GM12878 (cell line): ENCODE measurements at regions not wholly inside any gene's neighbourhood (a gene's known extent, or its start where the extent isn't known, plus 50 kb on each side); places are given as distances from the start of the nearest gene placed in this dataset.

Experiments
- ATAC-seq: fragments of 200-7000 bp; cut with Tn5 transposase; 3 replicates; pipeline ENCODE4 v1.9.1; 2020; ENCODE audit warnings: mild to moderate bottlenecking, moderate library complexity
- BruUV-seq: library from RNA; stranded (reverse); fragments of 400-500 nt; replicated peaks from 2 replicates; lab custom pipeline; 2021; lab: Mats Ljungman, UMichigan
- CTCF ChIA-PET: fragments of 300-600 bp; sonication (Branson Sonifier 250); formaldehyde crosslinking; extraction: SDS; loops from one replicate; lab custom pipeline; 2021; ENCODE audit warnings: inconsistent platforms; lab: Yijun Ruan, JAX
- POLR2A ChIA-PET: fragments of 350-600 bp; formaldehyde crosslinking; extraction: SDS; loops from one replicate; lab custom pipeline; 2021; ENCODE audit warnings: inconsistent platforms; lab: Charles Lee
- RAD21 ChIA-PET: fragments of 300-600 bp; sonication (Branson Sonifier 250); formaldehyde crosslinking; loops from one replicate; lab custom pipeline; 2023; ENCODE audit warnings: antibody characterized with exemption; ENCODE audit not compliant: unreplicated experiment; lab: Charles Lee
- SMC1A ChIA-PET: fragments of 300-600 bp; sonication (Branson Sonifier 250); formaldehyde crosslinking; loops from one replicate; lab custom pipeline; 2023; ENCODE audit not compliant: unreplicated experiment, uncharacterized antibody; lab: Charles Lee
- DNase-seq: peaks from one replicate; pipeline ENCODE4 v3.0.0-alpha.2; 2011; ENCODE audit warnings: low read depth, low spot score
- FAIRE-seq: peaks from 3 replicates; lab custom pipeline; 2011; peaks lifted over from hg19 to GRCh38; lab: Jason Lieb, UNC
- H2AFZ ChIP-seq: 2 replicates; pipeline ENCODE4 v1.6.0; 2011; ENCODE audit warnings: low read depth, low read length, control low read depth; ENCODE audit not compliant: control insufficient read depth
- H3K27ac ChIP-seq: 2 replicates; pipeline ENCODE4 v1.5.1; 2011; ENCODE audit warnings: control low read depth; ENCODE audit not compliant: control insufficient read depth, insufficient read depth
- H3K27me3 ChIP-seq, 2 experiments: replicated peaks in 1 of 2; 2 replicates each; pipeline versions ENCODE4 v1.6.0 to v1.6.1; 2011; ENCODE audit warnings: low read length in 1 of 2; ENCODE audit not compliant: control insufficient read depth in 2 of 2, insufficient read depth in 2 of 2
- H3K36me3 ChIP-seq, 2 experiments: 2 replicates each; pipeline ENCODE4 v1.5.1; 2011; ENCODE audit warnings: low read length in 1 of 2; ENCODE audit not compliant: control insufficient read depth in 2 of 2, insufficient read depth in 2 of 2
- H3K4me1 ChIP-seq: 2 replicates; pipeline ENCODE4 v1.6.1; 2011; ENCODE audit warnings: mild to moderate bottlenecking, low read length, moderate library complexity, mixed read lengths; ENCODE audit not compliant: control insufficient read depth, insufficient read depth
- H3K4me2 ChIP-seq: 2 replicates; pipeline ENCODE4 v1.6.0; 2011; ENCODE audit warnings: control low read depth; ENCODE audit not compliant: control insufficient read depth, insufficient read depth
- H3K4me3 ChIP-seq: fragments of 200-600 bp; sonication (generic); 2 replicates; pipeline ENCODE4 v1.5.1; 2016
- H3K79me2 ChIP-seq: 2 replicates; pipeline ENCODE4 v1.6.0; 2011; ENCODE audit warnings: low read length; ENCODE audit not compliant: control insufficient read depth, insufficient read depth
- H3K9ac ChIP-seq: 2 replicates; pipeline ENCODE4 v1.8.0; 2011; ENCODE audit warnings: low read length, control low read depth, mixed read lengths; ENCODE audit not compliant: control insufficient read depth, insufficient read depth
- H3K9me3 ChIP-seq: replicated peaks from 3 replicates; pipeline ENCODE4 v1.5.1; 2011; ENCODE audit warnings: mild to moderate bottlenecking, low read length; ENCODE audit not compliant: control insufficient read depth, insufficient read depth
- H4K20me1 ChIP-seq: 2 replicates; pipeline ENCODE4 v1.6.0; 2011; ENCODE audit not compliant: control insufficient read depth, insufficient read depth
- BCL3 ChIP-seq: IDR thresholded peaks from 2 replicates; pipeline ENCODE4 v1.6.1; 2011; ENCODE audit warnings: borderline replicate concordance, low read depth, mild to moderate bottlenecking, moderate library complexity, low read length; ENCODE audit not compliant: insufficient read depth, poor library complexity, severe bottlenecking
- EP300 ChIP-seq, 2 experiments: fragments of 150-350 bp in 1 of 2; IDR thresholded peaks; 2 replicates each; pipeline ENCODE4 v1.6.1; 2011 to 2012; ENCODE audit warnings: low read depth in 2 of 2, low read length in 2 of 2, borderline replicate concordance in 1 of 2, improper control_type of control experiment in 1 of 2, inconsistent platforms in 1 of 2; ENCODE audit not compliant: control insufficient read depth in 1 of 2
- EZH2 ChIP-seq: IDR thresholded peaks from 2 replicates; pipeline ENCODE4 v1.6.1; 2012; ENCODE audit warnings: low read depth, mild to moderate bottlenecking, control low read depth, inconsistent platforms, low read length, borderline replicate concordance; ENCODE audit not compliant: control insufficient read depth
- MEF2A ChIP-seq: IDR thresholded peaks from 2 replicates; pipeline ENCODE4 v1.6.1; 2011; ENCODE audit warnings: low read depth, mild to moderate bottlenecking, low read length, moderate library complexity; ENCODE audit not compliant: insufficient read depth
- MXI1 ChIP-seq: fragments of 150-350 bp; IDR thresholded peaks from 2 replicates; pipeline ENCODE4 v1.6.1; 2011; ENCODE audit warnings: low read depth, mild to moderate bottlenecking, inconsistent platforms, low read length, improper control_type of control experiment
- POLR2AphosphoS2 ChIP-seq: IDR thresholded peaks from 2 replicates; pipeline ENCODE4 v1.6.1; 2011; ENCODE audit warnings: low read depth, mild to moderate bottlenecking, low read length, improper control_type of control experiment, moderate library complexity
- ZNF687 ChIP-seq: fragments of 450-650 bp; IDR thresholded peaks from 2 replicates; pipeline ENCODE4 v1.6.1; 2017; ENCODE audit warnings: mild to moderate bottlenecking, moderate library complexity
- ZZZ3 ChIP-seq: IDR thresholded peaks from 2 replicates; pipeline ENCODE4 v1.6.1; 2011; ENCODE audit warnings: low read depth; ENCODE audit not compliant: control insufficient read depth, insufficient read length
- WGBS: methylation state at CpG from one replicate; pipeline ENCODE4 v1.1.6; 2016; ENCODE audit warnings: low lambda C conversion rate; ENCODE audit not compliant: insufficient replicate concordance, insufficient coverage; ENCODE audit errors: missing lambda C conversion rate; 5-methylcytosine and 5-hydroxymethylcytosine counted together
- in situ Hi-C: fragments of 300-500 bp; cut with MboI; formaldehyde crosslinking; loops from 9 replicates; pipeline ENCODE4 v1.14.3; 2018; ENCODE audit warnings: mixed read lengths
- intact Hi-C: fragments of 100-400 bp; cut with micrococcal nuclease; formaldehyde crosslinking; loops from one replicate; pipeline ENCODE4 v1.14.2; 2022; ENCODE audit not compliant: unreplicated experiment

GRCh38 chr3:27978440-27978839 lies 256.3 kb upstream of the EOMES start:
- TF ChIP-seq ZZZ3 (no peak), EP300 (IDR thresholded peaks at IDR 0.05; ENCODE audit: borderline replicate concordance in 1 of 2, control insufficient read depth in 1 of 2, low read depth in 2 of 2, low read length in 2 of 2) (no peak)
- Histone ChIP-seq H3K79me2 (no peaks in the 10 kb centered on the region), H3K27ac (no peak overlapping the region), H3K4me3 (no peak overlapping the region), H3K27me3 (no peaks in the 10 kb centered on the region), H3K4me2 (no peak overlapping the region), H4K20me1 (no peaks in the 10 kb centered on the region), H3K9ac (no peak overlapping the region), H2AFZ (no peak overlapping the region), H3K4me1 (no peaks in the 10 kb centered on the region), H3K36me3 (no peaks in the 10 kb centered on the region), H3K9me3 (no peaks in the 10 kb centered on the region)
- 0% methylated on average over 3 of the region's 3 CpGs for WGBS
- POLR2A ChIA-PET, result interaction anchor here (1.4 kb wide), 1 partner anchor 13 kb away, joined by 4 read pairs; no protein-coding TSS in a partner anchor
- BruUV-seq, result no TSS peak
- RAD21 ChIA-PET, result no interaction called here
- intact Hi-C loops (no loop called here), in situ Hi-C loops (no loop called here)
- SMC1A ChIA-PET, result interaction anchor here (0.9 to 4.1 kb wide), 10 partner anchors 9 to 176 kb away, joined by 3 to 35 read pairs (median 4); no protein-coding TSS in a partner anchor
- ATAC-seq, result peak; percentile 58
- CTCF ChIA-PET, result interaction anchor here (0.6 kb wide), 1 partner anchor 231 kb away, joined by 3 read pairs; no protein-coding TSS in a partner anchor
- FAIRE-seq, result no peak
- no peak for DNase-seq

GRCh38 chr3:27985369-27986035 lies 255.9 kb upstream of the CMC1 start:
- Histone ChIP-seq H2AFZ (no peak overlapping the region), H3K4me2 (no peak overlapping the region), H3K9me3 (no peaks in the 10 kb centered on the region), H3K79me2 (no peaks in the 10 kb centered on the region), H3K27ac (no peak overlapping the region), H4K20me1 (no peaks in the 10 kb centered on the region), H3K36me3 (no peaks in the 10 kb centered on the region), H3K4me3 (no peak overlapping the region), H3K9ac (no peak overlapping the region), H3K4me1 (no peaks in the 10 kb centered on the region), H3K27me3 (no peaks in the 10 kb centered on the region)
- WGBS, result 13% methylated on average over 4 of the region's 4 CpGs
- ChIA-PET SMC1A (interaction anchor here (0.6 to 1.8 kb wide), 5 partner anchors 9 to 58 kb away, joined by 3 to 6 read pairs (median 3); no protein-coding TSS in a partner anchor), CTCF (interaction anchor here (1.0 to 1.4 kb wide), 4 partner anchors 13 to 106 kb away, joined by 3 to 5 read pairs (median 3); no protein-coding TSS in a partner anchor), RAD21 (no interaction called here), POLR2A (no interaction called here)
- FAIRE-seq (no peak), DNase-seq (no peak), ATAC-seq (no peak)
- intact Hi-C loops (no loop called here), in situ Hi-C loops (no loop called here)
- BruUV-seq, result no TSS peak
- no peak for TF ChIP-seq MEF2A
- TF ChIP-seq EZH2, result no peak
- no peak for TF ChIP-seq MXI1
- no peak for TF ChIP-seq POLR2AphosphoS2
- no peak for TF ChIP-seq BCL3
- TF ChIP-seq ZNF687, result no peak
